WTC11 (cell line): ENCODE measurements at regions not wholly inside any gene's neighbourhood (a gene's known extent, or its start where the extent isn't known, plus 50 kb on each side); places are given as distances from the start of the nearest gene placed in this dataset.

Experiments
- ATAC-seq: fragments of 200-7000 bp; cut with Tn5 transposase; 2 replicates; pipeline ENCODE4 v1.10.0; 2021; ENCODE audit warnings: mild to moderate bottlenecking, moderate library complexity
- CTCF ChIA-PET: fragments of 300-600 bp; sonication (Branson Sonifier 250); formaldehyde crosslinking; loops from one replicate; lab custom pipeline; 2021; ENCODE audit warnings: antibody characterized with exemption; lab: Charles Lee
- POLR2A ChIA-PET: fragments of 350-600 bp; sonication (Branson Sonifier 250); formaldehyde crosslinking; loops from one replicate; lab custom pipeline; 2021; ENCODE audit warnings: antibody characterized with exemption; lab: Charles Lee
- DNase-seq: peaks from one replicate; pipeline ENCODE4 v3.0.0; 2021; ENCODE audit warnings: low spot score
- H3K27ac Mint-ChIP-seq: 2 replicates; pipeline ENCODE4 v1.8.0; 2021; ENCODE audit warnings: mixed read lengths
- H3K27me3 Mint-ChIP-seq: 2 replicates; pipeline ENCODE4 v1.8.0; 2021; ENCODE audit warnings: low read depth, mild to moderate bottlenecking, moderate library complexity, mixed read lengths
- H3K36me3 Mint-ChIP-seq: 2 replicates; pipeline ENCODE4 v1.8.0; 2021; ENCODE audit warnings: mixed read lengths
- H3K4me1 Mint-ChIP-seq: 2 replicates; pipeline ENCODE4 v1.8.0; 2022; ENCODE audit warnings: mixed read lengths
- H3K4me3 Mint-ChIP-seq: 2 replicates; pipeline ENCODE4 v1.8.0; 2021; ENCODE audit warnings: mild to moderate bottlenecking, moderate library complexity, mixed read lengths
- H3K9me3 Mint-ChIP-seq: 2 replicates; pipeline ENCODE4 v1.8.0; 2021; ENCODE audit warnings: mixed read lengths
- CBFB ChIP-seq: sonication (generic); formaldehyde crosslinking; IDR thresholded peaks from 2 replicates; pipeline ENCODE4 v1.8.1; 2022; ENCODE audit warnings: mild to moderate bottlenecking, low read depth, missing genetic modification reagents
- CREM ChIP-seq: sonication (generic); formaldehyde crosslinking; IDR thresholded peaks from 2 replicates; pipeline ENCODE4 v1.8.1; 2022; ENCODE audit warnings: mild to moderate bottlenecking, missing genetic modification reagents, moderate library complexity
- ELF4 ChIP-seq: sonication (generic); formaldehyde crosslinking; IDR thresholded peaks from 2 replicates; pipeline ENCODE4 v1.8.1; 2022; ENCODE audit warnings: low read depth, mild to moderate bottlenecking, moderate library complexity, missing genetic modification reagents
- ETV6 ChIP-seq: sonication (generic); formaldehyde crosslinking; IDR thresholded peaks from 2 replicates; pipeline ENCODE4 v1.8.1; 2022; ENCODE audit warnings: mild to moderate bottlenecking, missing genetic modification reagents
- FOXP1 ChIP-seq: sonication (generic); formaldehyde crosslinking; IDR thresholded peaks from 2 replicates; pipeline ENCODE4 v1.8.0; 2022; ENCODE audit warnings: missing genetic modification reagents, mild to moderate bottlenecking, moderate library complexity, borderline replicate concordance
- HMGA2 ChIP-seq: fragments of 250-450 bp; sonication (Bioruptor Pico); IDR thresholded peaks from 2 replicates; pipeline ENCODE4 v1.4.0; 2021; ENCODE audit warnings: mild to moderate bottlenecking, moderate library complexity
- NFATC4 ChIP-seq: fragments of 250-450 bp; sonication (Bioruptor Pico); IDR thresholded peaks from 2 replicates; pipeline ENCODE4 v1.9.0; 2021; ENCODE audit warnings: mild to moderate bottlenecking
- OVOL2 ChIP-seq: fragments of 250-450 bp; sonication (Bioruptor Pico); IDR thresholded peaks from 2 replicates; pipeline ENCODE4 v1.9.0; 2021; ENCODE audit warnings: mild to moderate bottlenecking, borderline replicate concordance
- TCF7 ChIP-seq: sonication (generic); formaldehyde crosslinking; IDR thresholded peaks from 2 replicates; pipeline ENCODE4 v1.8.0; 2022; ENCODE audit warnings: mild to moderate bottlenecking, low read depth, missing genetic modification reagents, moderate library complexity
- ZBTB21 ChIP-seq: sonication (generic); formaldehyde crosslinking; IDR thresholded peaks from 2 replicates; pipeline ENCODE4 v1.8.1; 2023; ENCODE audit warnings: mild to moderate bottlenecking, missing genetic modification reagents, borderline replicate concordance
- ZNF263 ChIP-seq: sonication (generic); formaldehyde crosslinking; IDR thresholded peaks from 2 replicates; pipeline ENCODE4 v1.8.1; 2022; ENCODE audit warnings: low read depth, mild to moderate bottlenecking, moderate library complexity, missing genetic modification reagents
- ZNF281 ChIP-seq: sonication (generic); formaldehyde crosslinking; IDR thresholded peaks from 2 replicates; pipeline ENCODE4 v1.8.0; 2023; ENCODE audit warnings: mild to moderate bottlenecking, missing genetic modification reagents
- ZNF671 ChIP-seq: fragments of 250-450 bp; sonication (Bioruptor Pico); IDR thresholded peaks from 2 replicates; pipeline ENCODE4 v1.8.0; 2021; ENCODE audit warnings: mild to moderate bottlenecking
- TF ChIP-seq, protein P1 (sequence below): sonication (generic); formaldehyde crosslinking; IDR thresholded peaks from 2 replicates; pipeline ENCODE4 v1.8.1; 2023; ENCODE audit warnings: mild to moderate bottlenecking, missing genetic modification reagents, borderline replicate concordance

GRCh38 chr11:19426011-19426755 lies 185.4 kb upstream of the E2F8 start:
- Mint-ChIP-seq H3K27me3 (no peaks in the 10 kb centered on the region), H3K9me3 (no peaks in the 10 kb centered on the region)
- POLR2A ChIA-PET: no interaction called here

GRCh38 chr11:19422276-19422675 lies 181.5 kb upstream of the E2F8 start:
- ATAC-seq: peak; percentile 30; the same call in 1 of the 2 replicates
- TF ChIP-seq NFATC4 (CRISPR knock-in tag) (no peak), OVOL2 (CRISPR knock-in tag) (no peak), FOXP1 (CRISPR knock-in tag) (no peak), TCF7 (CRISPR knock-in tag) (no peak), HMGA2 (no peak), CBFB (no peak), ELF4 (CRISPR knock-in tag) (no peak)
- TF ChIP-seq, all 79 proteins: peak for 0
- peaks cover 9% of the 10 kb centered on the region for H3K4me1 Mint-ChIP-seq
- H3K36me3 Mint-ChIP-seq: no peaks in the 10 kb centered on the region
- peaks cover 7% of the 10 kb centered on the region for H3K9me3 Mint-ChIP-seq
- CTCF ChIA-PET: no interaction called here
- no peak overlapping the region for H3K27ac Mint-ChIP-seq
- H3K27me3 Mint-ChIP-seq: peaks cover 8% of the 10 kb centered on the region
- DNase-seq: no peak
- H3K4me3 Mint-ChIP-seq: no peak overlapping the region
- POLR2A ChIA-PET: no interaction called here

More at GRCh38 chr11:19426011-19426755, 185.4 kb upstream of the E2F8 start:
- Mint-ChIP-seq H3K4me1 (peaks cover 20% of the 10 kb centered on the region), H3K4me3 (no peak overlapping the region), H3K27ac (no peak overlapping the region), H3K36me3 (no peaks in the 10 kb centered on the region)
- TF ChIP-seq ZNF671 (no peak), ETV6 (CRISPR knock-in tag) (no peak), ZNF263 (CRISPR knock-in tag) (no peak)
- TF ChIP-seq, protein P1, sequence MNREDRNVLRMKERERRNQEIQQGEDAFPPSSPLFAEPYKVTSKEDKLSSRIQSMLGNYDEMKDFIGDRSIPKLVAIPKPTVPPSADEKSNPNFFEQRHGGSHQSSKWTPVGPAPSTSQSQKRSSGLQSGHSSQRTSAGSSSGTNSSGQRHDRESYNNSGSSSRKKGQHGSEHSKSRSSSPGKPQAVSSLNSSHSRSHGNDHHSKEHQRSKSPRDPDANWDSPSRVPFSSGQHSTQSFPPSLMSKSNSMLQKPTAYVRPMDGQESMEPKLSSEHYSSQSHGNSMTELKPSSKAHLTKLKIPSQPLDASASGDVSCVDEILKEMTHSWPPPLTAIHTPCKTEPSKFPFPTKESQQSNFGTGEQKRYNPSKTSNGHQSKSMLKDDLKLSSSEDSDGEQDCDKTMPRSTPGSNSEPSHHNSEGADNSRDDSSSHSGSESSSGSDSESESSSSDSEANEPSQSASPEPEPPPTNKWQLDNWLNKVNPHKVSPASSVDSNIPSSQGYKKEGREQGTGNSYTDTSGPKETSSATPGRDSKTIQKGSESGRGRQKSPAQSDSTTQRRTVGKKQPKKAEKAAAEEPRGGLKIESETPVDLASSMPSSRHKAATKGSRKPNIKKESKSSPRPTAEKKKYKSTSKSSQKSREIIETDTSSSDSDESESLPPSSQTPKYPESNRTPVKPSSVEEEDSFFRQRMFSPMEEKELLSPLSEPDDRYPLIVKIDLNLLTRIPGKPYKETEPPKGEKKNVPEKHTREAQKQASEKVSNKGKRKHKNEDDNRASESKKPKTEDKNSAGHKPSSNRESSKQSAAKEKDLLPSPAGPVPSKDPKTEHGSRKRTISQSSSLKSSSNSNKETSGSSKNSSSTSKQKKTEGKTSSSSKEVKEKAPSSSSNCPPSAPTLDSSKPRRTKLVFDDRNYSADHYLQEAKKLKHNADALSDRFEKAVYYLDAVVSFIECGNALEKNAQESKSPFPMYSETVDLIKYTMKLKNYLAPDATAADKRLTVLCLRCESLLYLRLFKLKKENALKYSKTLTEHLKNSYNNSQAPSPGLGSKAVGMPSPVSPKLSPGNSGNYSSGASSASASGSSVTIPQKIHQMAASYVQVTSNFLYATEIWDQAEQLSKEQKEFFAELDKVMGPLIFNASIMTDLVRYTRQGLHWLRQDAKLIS (CRISPR knock-in tag): no peak
- DNase-seq (no peak), ATAC-seq (no peak)
- CTCF ChIA-PET: no interaction called here

DNA sequence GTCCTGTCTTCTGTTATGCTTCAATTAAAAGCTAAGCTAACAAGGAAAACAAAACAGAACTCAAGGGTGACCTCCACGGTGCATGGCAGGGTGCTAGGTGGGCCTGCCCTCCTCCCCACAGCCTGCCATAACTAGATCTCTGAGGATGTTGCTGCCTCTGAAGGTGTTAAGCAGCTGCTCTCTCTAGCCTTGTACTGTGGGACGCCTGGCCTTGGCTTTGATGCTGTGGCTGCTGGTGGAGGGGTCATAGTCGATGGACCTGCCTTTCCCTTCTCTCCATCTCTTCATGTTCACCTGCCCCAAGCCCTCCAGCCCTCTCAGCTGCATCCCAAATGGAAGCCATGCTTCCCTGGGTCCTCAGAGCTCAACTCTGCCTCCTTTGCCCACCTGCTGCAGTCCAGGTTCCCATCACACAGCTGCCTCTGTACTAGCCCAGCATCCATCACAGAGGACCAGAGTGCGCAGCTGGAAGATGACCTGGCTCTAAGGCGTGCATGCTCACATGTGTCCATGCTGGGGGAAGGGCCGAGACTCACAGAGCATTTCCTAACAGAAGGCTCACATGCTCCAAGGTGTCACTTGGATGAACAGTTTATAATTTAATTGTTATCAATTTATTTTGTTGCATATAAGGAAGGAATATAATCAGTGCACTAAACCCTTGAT lies 180.3 kb upstream of the E2F8 start:
- TF ChIP-seq ZNF281 (CRISPR knock-in tag) (no peak), CREM (no peak), ZBTB21 (CRISPR knock-in tag) (no peak)

More for the DNA sequence above, 180.3 kb upstream of the E2F8 start:
- ATAC-seq: no peak
- no peak for DNase-seq
- Mint-ChIP-seq H3K4me3 (no peak overlapping the region), H3K9me3 (peaks cover 10% of the 10 kb centered on the region), H3K4me1 (peaks cover 5% of the 10 kb centered on the region; the same call in 1 of the 2 replicates), H3K36me3 (no peaks in the 10 kb centered on the region), H3K27ac (no peak overlapping the region), H3K27me3 (peaks cover 8% of the 10 kb centered on the region)
- ChIA-PET CTCF (no interaction called here), POLR2A (no interaction called here)
